ENCODE measurements at regions not wholly inside any gene's neighbourhood (a gene's known extent, or its start where the extent isn't known, plus 50 kb on each side); places are given as distances from the start of the nearest gene placed in this dataset.

DNA sequence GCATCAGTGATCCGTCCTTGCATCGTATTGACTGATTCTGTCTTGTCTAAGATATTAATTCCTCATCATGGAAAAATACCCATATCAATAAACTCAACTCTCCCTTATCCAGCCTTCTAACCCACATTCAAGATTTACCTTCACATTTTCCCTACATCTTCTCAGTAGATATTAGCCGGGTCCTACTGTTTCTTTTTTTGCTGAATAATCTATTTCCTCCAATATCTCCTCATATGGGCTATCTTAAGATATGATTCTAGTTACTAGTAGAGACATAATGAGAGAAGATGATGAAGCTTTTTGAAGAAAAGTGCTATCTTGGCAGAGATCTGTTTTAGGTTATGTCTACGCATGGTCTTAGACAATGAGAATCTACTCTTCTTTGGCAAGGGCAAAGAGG lies 785.8 kb downstream of the BRINP1 start:
- TF ChIP-seq, protein P1, sequence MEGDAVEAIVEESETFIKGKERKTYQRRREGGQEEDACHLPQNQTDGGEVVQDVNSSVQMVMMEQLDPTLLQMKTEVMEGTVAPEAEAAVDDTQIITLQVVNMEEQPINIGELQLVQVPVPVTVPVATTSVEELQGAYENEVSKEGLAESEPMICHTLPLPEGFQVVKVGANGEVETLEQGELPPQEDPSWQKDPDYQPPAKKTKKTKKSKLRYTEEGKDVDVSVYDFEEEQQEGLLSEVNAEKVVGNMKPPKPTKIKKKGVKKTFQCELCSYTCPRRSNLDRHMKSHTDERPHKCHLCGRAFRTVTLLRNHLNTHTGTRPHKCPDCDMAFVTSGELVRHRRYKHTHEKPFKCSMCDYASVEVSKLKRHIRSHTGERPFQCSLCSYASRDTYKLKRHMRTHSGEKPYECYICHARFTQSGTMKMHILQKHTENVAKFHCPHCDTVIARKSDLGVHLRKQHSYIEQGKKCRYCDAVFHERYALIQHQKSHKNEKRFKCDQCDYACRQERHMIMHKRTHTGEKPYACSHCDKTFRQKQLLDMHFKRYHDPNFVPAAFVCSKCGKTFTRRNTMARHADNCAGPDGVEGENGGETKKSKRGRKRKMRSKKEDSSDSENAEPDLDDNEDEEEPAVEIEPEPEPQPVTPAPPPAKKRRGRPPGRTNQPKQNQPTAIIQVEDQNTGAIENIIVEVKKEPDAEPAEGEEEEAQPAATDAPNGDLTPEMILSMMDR (IDR thresholded peaks at IDR 0.05): no peak
- no peak for TF ChIP-seq EZH2 (IDR thresholded peaks at IDR 0.05)
